GM23338 (cell line): ENCODE measurements at regions not wholly inside any gene's neighbourhood (a gene's known extent, or its start where the extent isn't known, plus 50 kb on each side); places are given as distances from the start of the nearest gene placed in this dataset.

Source experiments
- ATAC-seq: fragments of 200-7000 bp; cut with Tn5 transposase; 3 replicates; pipeline ENCODE4 v1.9.1; 2020
- DNase-seq: peaks from one replicate; pipeline ENCODE4 v3.0.0-alpha.2; 2015; ENCODE audit warnings: low spot score
- H2AFZ ChIP-seq: fragments of 200-600 bp; sonication (generic); 2 replicates; pipeline ENCODE4 v1.8.0; 2016; ENCODE audit warnings: antibody characterized with exemption, mild to moderate bottlenecking, moderate library complexity
- H3F3A ChIP-seq: fragments of 200-600 bp; sonication (generic); replicated peaks from 2 replicates; pipeline ENCODE4 v1.8.0; 2017; ENCODE audit warnings: antibody characterized with exemption, mixed run types, low read depth
- H3K27ac ChIP-seq: fragments of 200-600 bp; sonication (generic); 2 replicates; pipeline ENCODE4 v1.6.1; 2016; ENCODE audit warnings: low read depth
- H3K27me3 ChIP-seq: fragments of 200-600 bp; sonication (generic); 2 replicates; pipeline ENCODE4 v1.8.0; 2016; ENCODE audit warnings: mild to moderate bottlenecking, mixed run types, moderate library complexity; ENCODE audit not compliant: insufficient read depth
- H3K36me3 ChIP-seq: fragments of 200-600 bp; sonication (generic); 2 replicates; pipeline ENCODE4 v1.8.0; 2016; ENCODE audit warnings: mild to moderate bottlenecking; ENCODE audit not compliant: insufficient read depth
- H3K4me1 ChIP-seq: fragments of 200-600 bp; sonication (generic); 2 replicates; pipeline ENCODE4 v1.8.0; 2016; ENCODE audit warnings: mild to moderate bottlenecking, moderate library complexity; ENCODE audit not compliant: insufficient read depth
- H3K4me2 ChIP-seq: fragments of 200-600 bp; sonication (generic); 2 replicates; pipeline ENCODE4 v1.7.1; 2017; ENCODE audit warnings: mixed run types
- H3K4me3 ChIP-seq: fragments of 200-600 bp; sonication (generic); 2 replicates; pipeline ENCODE4 v1.6.1; 2016; ENCODE audit warnings: mixed run types
- H3K79me2 ChIP-seq: fragments of 200-600 bp; sonication (generic); replicated peaks from 2 replicates; pipeline ENCODE4 v1.8.0; 2017; ENCODE audit warnings: mild to moderate bottlenecking; ENCODE audit not compliant: insufficient read depth
- H3K9me2 ChIP-seq: fragments of 200-600 bp; sonication (generic); 2 replicates; pipeline ENCODE4 v1.8.0; 2017; ENCODE audit not compliant: insufficient read depth
- H4K20me1 ChIP-seq: fragments of 200-600 bp; sonication (generic); replicated peaks from 2 replicates; pipeline ENCODE4 v1.8.0; 2017; ENCODE audit warnings: mild to moderate bottlenecking; ENCODE audit not compliant: insufficient read depth
- H3K27ac Mint-ChIP-seq: 2 replicates; pipeline ENCODE4 v1.8.0; 2020; ENCODE audit warnings: inconsistent platforms, mild to moderate bottlenecking, moderate library complexity, mixed read lengths
- H3K27me3 Mint-ChIP-seq: 3 replicates; pipeline ENCODE4 v1.8.0; 2022; ENCODE audit warnings: low read depth, mild to moderate bottlenecking, moderate library complexity, mixed read lengths, inconsistent platforms; ENCODE audit not compliant: insufficient read depth, poor library complexity
- H3K36me3 Mint-ChIP-seq: 3 replicates; pipeline ENCODE4 v1.8.0; 2021; ENCODE audit warnings: low read depth, mild to moderate bottlenecking, inconsistent platforms, moderate library complexity, mixed read lengths
- H3K4me1 Mint-ChIP-seq: 3 replicates; pipeline ENCODE4 v1.8.0; 2020; ENCODE audit warnings: mild to moderate bottlenecking, inconsistent platforms, mixed read lengths
- H3K4me3 Mint-ChIP-seq: 3 replicates; pipeline ENCODE4 v1.8.0; 2021; ENCODE audit warnings: moderate library complexity, mild to moderate bottlenecking, inconsistent platforms, mixed read lengths
- H3K9me3 Mint-ChIP-seq: 3 replicates; pipeline ENCODE4 v1.8.0; 2020; ENCODE audit warnings: moderate library complexity, mild to moderate bottlenecking, inconsistent platforms, mixed read lengths
- EZH2phosphoT487 ChIP-seq: fragments of 200-600 bp; sonication (generic); IDR thresholded peaks from one replicate; pipeline ENCODE4 v1.8.1; 2018; ENCODE audit warnings: antibody characterized with exemption; ENCODE audit not compliant: unreplicated experiment
- JUNB ChIP-seq: IDR thresholded peaks from one replicate; pipeline ENCODE4 v1.6.1; 2016; ENCODE audit warnings: antibody characterized with exemption; ENCODE audit not compliant: unreplicated experiment
- NANOG ChIP-seq: IDR thresholded peaks from 2 replicates; pipeline ENCODE4 v1.6.1; 2016; ENCODE audit warnings: antibody characterized with exemption, borderline replicate concordance
- POLR2AphosphoS5 ChIP-seq: IDR thresholded peaks from 2 replicates; pipeline ENCODE4 v1.6.1; 2016; ENCODE audit warnings: antibody characterized with exemption, low read depth
- ZNF114 ChIP-seq: fragments of 250-450 bp; sonication (Bioruptor Pico); IDR thresholded peaks from 2 replicates; pipeline ENCODE4 v1.5.0; 2020; ENCODE audit warnings: mild to moderate bottlenecking, moderate library complexity
- ZNF331 ChIP-seq: fragments of 250-450 bp; sonication (Bioruptor Pico); IDR thresholded peaks from 2 replicates; pipeline ENCODE4 v1.5.0; 2020; ENCODE audit warnings: low read depth, mild to moderate bottlenecking, moderate library complexity
- TF ChIP-seq, protein P1 (sequence below), 2 experiments: fragments of 200-600 bp in 1 of 2; sonication (generic) in 1 of 2; conservative IDR thresholded peaks; 2 replicates each; pipeline versions ENCODE4 v1.5.1 to v1.6.1; 2016 to 2017; ENCODE audit warnings: antibody characterized with exemption in 2 of 2, low read depth in 2 of 2, mild to moderate bottlenecking in 2 of 2, moderate library complexity in 1 of 2
- TF ChIP-seq, protein P2 (sequence below): IDR thresholded peaks from one replicate; pipeline ENCODE4 v1.6.1; 2018; ENCODE audit warnings: antibody characterized with exemption; ENCODE audit not compliant: unreplicated experiment
- TF ChIP-seq, protein P3 (sequence below): IDR thresholded peaks from 2 replicates; pipeline ENCODE4 v1.6.1; 2016; ENCODE audit warnings: antibody characterized with exemption

DNA sequence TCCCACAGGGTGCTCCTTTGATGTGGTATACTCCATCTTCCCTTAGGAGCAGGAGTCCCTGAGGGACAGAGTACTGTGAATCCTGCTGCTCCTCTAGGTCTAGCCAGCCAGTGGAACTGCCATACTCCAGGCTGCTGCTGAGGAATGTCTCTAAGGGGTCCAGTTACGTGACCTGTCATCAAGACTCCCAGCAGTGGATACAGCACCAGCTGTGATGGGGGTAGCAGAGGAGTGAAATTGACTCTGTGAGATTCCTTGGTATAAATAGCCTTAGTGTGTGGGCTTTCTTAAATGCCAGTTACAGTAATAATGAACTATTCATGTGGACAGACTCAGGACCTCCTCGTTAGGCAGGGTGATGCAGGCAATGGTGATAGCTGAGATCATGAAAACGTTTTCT, 140.4 kb upstream of the LUZP2 start (continued):
- TF ChIP-seq, protein P1, sequence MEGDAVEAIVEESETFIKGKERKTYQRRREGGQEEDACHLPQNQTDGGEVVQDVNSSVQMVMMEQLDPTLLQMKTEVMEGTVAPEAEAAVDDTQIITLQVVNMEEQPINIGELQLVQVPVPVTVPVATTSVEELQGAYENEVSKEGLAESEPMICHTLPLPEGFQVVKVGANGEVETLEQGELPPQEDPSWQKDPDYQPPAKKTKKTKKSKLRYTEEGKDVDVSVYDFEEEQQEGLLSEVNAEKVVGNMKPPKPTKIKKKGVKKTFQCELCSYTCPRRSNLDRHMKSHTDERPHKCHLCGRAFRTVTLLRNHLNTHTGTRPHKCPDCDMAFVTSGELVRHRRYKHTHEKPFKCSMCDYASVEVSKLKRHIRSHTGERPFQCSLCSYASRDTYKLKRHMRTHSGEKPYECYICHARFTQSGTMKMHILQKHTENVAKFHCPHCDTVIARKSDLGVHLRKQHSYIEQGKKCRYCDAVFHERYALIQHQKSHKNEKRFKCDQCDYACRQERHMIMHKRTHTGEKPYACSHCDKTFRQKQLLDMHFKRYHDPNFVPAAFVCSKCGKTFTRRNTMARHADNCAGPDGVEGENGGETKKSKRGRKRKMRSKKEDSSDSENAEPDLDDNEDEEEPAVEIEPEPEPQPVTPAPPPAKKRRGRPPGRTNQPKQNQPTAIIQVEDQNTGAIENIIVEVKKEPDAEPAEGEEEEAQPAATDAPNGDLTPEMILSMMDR (conservative IDR thresholded peaks at IDR 0.05; ENCODE audit: low read depth in 2 of 2) = no peak
- TF ChIP-seq EZH2phosphoT487 (no peak), ZNF331 (CRISPR knock-in tag) (no peak), JUNB (no peak), POLR2AphosphoS5 (no peak)
- TF ChIP-seq, protein P2, sequence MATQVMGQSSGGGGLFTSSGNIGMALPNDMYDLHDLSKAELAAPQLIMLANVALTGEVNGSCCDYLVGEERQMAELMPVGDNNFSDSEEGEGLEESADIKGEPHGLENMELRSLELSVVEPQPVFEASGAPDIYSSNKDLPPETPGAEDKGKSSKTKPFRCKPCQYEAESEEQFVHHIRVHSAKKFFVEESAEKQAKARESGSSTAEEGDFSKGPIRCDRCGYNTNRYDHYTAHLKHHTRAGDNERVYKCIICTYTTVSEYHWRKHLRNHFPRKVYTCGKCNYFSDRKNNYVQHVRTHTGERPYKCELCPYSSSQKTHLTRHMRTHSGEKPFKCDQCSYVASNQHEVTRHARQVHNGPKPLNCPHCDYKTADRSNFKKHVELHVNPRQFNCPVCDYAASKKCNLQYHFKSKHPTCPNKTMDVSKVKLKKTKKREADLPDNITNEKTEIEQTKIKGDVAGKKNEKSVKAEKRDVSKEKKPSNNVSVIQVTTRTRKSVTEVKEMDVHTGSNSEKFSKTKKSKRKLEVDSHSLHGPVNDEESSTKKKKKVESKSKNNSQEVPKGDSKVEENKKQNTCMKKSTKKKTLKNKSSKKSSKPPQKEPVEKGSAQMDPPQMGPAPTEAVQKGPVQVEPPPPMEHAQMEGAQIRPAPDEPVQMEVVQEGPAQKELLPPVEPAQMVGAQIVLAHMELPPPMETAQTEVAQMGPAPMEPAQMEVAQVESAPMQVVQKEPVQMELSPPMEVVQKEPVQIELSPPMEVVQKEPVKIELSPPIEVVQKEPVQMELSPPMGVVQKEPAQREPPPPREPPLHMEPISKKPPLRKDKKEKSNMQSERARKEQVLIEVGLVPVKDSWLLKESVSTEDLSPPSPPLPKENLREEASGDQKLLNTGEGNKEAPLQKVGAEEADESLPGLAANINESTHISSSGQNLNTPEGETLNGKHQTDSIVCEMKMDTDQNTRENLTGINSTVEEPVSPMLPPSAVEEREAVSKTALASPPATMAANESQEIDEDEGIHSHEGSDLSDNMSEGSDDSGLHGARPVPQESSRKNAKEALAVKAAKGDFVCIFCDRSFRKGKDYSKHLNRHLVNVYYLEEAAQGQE = no peak

DNA sequence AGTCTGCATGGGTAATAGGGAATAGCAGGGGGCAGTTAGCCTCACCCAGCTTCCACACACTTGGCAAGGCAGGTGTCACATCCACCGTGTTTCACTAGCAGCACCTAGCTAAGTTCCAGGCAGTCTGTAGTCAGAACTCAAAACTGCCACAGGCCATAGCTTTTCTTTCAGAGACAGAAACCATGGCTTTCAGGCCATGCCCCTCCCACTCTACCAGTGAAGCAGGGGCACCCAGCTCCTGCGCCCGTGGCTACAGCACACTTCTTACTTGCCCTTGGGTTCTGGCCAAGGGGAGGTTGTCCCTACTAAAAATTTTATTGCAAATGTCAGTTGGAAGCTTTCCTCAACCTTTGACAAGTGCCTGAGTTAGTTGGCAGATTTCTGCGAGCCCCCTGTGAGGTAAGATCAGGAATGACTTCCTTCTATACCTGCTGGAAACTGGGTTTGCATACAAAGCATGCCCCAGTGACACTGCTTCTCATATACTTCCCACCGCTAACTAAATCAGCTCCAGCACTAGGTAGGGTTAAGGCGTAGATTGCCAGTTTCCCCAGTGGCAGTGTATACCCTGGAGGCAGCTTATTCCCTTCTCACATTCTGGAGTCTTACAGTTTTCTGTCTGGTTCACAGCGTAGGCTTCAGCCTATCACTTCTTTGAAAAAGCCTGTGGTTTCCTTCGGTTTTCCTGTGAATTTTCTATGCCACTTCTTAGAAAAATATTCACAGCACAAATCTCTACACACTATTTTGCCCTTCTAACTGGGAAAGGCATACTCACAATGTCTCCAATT, 139.0 kb upstream of the LUZP2 start:
- peak overlapping the region; percentile 9 for H2AFZ ChIP-seq

More for the DNA sequence above, 139.0 kb upstream of the LUZP2 start:
- no peak overlapping the region for H3K4me3 ChIP-seq
- no peak overlapping the region for H3K27ac ChIP-seq
- Mint-ChIP-seq H3K4me1 (no peaks in the 10 kb centered on the region; the same call in 2 of the 3 replicates), H3K36me3 (peaks cover 7% of the 10 kb centered on the region; the same call in 2 of the 3 replicates), H3K27ac (no peak overlapping the region), H3K4me3 (no peak overlapping the region), H3K9me3 (peaks cover 11% of the 10 kb centered on the region; the same call in 2 of the 3 replicates), H3K27me3 (peaks cover 3% of the 10 kb centered on the region)
- H3K4me2 ChIP-seq = no peak overlapping the region
- H3K4me1 ChIP-seq = no peaks in the 10 kb centered on the region
- DNase-seq = no peak
- no peaks in the 10 kb centered on the region for H3K79me2 ChIP-seq
- no peaks in the 10 kb centered on the region for H3F3A ChIP-seq
- H3K36me3 ChIP-seq = no peaks in the 10 kb centered on the region
- no peak for ATAC-seq
- no peak for TF ChIP-seq ZNF114 (CRISPR knock-in tag)
- TF ChIP-seq, protein P1 (conservative IDR thresholded peaks at IDR 0.05; ENCODE audit: low read depth in 2 of 2) = no peak
- TF ChIP-seq POLR2AphosphoS5 = no peak
- TF ChIP-seq, protein P3, sequence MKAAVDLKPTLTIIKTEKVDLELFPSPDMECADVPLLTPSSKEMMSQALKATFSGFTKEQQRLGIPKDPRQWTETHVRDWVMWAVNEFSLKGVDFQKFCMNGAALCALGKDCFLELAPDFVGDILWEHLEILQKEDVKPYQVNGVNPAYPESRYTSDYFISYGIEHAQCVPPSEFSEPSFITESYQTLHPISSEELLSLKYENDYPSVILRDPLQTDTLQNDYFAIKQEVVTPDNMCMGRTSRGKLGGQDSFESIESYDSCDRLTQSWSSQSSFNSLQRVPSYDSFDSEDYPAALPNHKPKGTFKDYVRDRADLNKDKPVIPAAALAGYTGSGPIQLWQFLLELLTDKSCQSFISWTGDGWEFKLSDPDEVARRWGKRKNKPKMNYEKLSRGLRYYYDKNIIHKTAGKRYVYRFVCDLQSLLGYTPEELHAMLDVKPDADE = no peak
- no peak for TF ChIP-seq NANOG
- TF ChIP-seq ZNF331 (CRISPR knock-in tag) = no peak
- no peaks in the 10 kb centered on the region for H3K27me3 ChIP-seq
- no peaks in the 10 kb centered on the region for H4K20me1 ChIP-seq
- no peaks in the 10 kb centered on the region for H3K9me2 ChIP-seq
